ENCODE measurements at regions not wholly inside any gene's neighbourhood (a gene's known extent, or its start where the extent isn't known, plus 50 kb on each side); places are given as distances from the start of the nearest gene placed in this dataset.

DNA sequence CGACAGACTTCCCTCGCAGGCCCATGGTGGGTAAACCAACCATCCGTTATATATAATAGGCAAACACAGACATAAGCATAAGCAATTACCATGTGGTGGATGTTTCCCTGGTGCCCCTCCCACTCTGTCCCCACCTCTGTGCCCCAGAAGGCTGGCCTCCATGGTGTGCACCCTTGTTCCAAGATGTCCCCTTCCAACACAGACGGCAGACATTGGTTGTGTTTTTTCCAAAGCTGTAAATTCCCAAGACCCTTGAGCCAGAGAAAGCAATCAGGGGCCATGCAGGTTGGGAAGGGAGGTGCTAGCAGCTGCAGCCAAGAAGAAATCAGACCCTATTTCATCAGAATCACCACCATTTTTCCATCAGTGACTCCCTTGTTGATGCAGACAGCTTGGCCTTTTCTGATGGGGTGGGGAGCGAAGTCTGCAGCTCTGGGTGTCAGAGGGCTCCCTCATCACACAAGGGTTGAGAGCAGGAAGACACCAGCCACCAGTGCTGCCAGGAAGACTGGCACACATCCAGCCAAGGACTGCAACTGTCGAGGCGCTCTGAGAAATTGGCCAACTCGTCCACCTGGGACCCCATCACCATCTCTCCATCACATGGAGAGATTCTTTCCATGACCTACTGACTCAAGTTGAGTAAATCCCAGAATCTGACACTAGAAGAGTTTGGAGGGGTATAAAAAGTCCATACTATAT lies 86.8 kb upstream of the CHST15 start:
- TF ChIP-seq, protein P1, sequence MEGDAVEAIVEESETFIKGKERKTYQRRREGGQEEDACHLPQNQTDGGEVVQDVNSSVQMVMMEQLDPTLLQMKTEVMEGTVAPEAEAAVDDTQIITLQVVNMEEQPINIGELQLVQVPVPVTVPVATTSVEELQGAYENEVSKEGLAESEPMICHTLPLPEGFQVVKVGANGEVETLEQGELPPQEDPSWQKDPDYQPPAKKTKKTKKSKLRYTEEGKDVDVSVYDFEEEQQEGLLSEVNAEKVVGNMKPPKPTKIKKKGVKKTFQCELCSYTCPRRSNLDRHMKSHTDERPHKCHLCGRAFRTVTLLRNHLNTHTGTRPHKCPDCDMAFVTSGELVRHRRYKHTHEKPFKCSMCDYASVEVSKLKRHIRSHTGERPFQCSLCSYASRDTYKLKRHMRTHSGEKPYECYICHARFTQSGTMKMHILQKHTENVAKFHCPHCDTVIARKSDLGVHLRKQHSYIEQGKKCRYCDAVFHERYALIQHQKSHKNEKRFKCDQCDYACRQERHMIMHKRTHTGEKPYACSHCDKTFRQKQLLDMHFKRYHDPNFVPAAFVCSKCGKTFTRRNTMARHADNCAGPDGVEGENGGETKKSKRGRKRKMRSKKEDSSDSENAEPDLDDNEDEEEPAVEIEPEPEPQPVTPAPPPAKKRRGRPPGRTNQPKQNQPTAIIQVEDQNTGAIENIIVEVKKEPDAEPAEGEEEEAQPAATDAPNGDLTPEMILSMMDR (IDR thresholded peaks at IDR 0.05; ENCODE audit: low read depth, low read length, poor library complexity, severe bottlenecking): no peak
- no peak for TF ChIP-seq EZH2phosphoT487 (IDR thresholded peaks at IDR 0.05; ENCODE audit: borderline replicate concordance, low read length)
